CD14-positive monocyte (primary cell): ENCODE measurements at regions not wholly inside any gene's neighbourhood (a gene's known extent, or its start where the extent isn't known, plus 50 kb on each side); places are given as distances from the start of the nearest gene placed in this dataset.

Experiments used
- DNase-seq, 3 donors: peaks; one replicate each; pipeline ENCODE4 v3.0.0-alpha.2; 2011 to 2022
- H2AFZ ChIP-seq: 2 replicates; pipeline ENCODE4 v1.6.0; 2012; ENCODE audit warnings: mild to moderate bottlenecking, low read depth, low read length, inconsistent platforms; ENCODE audit not compliant: insufficient read depth, poor library complexity, severe bottlenecking
- H3K27ac ChIP-seq, 2 donors: 1 replicate in 1 of 2; 2 replicates in 1 of 2; pipeline ENCODE4 v1.5.1; 2012 to 2013; ENCODE audit warnings: low read length in 2 of 2, control low read depth in 1 of 2, inconsistent platforms in 1 of 2, low read depth in 1 of 2, mild to moderate bottlenecking in 1 of 2
- H3K27me3 ChIP-seq, 2 donors: one replicate each; pipeline versions ENCODE4 v1.6.0 to v1.6.1; 2011 to 2013; ENCODE audit warnings: low read length in 2 of 2; ENCODE audit not compliant: control insufficient read depth in 2 of 2, insufficient read depth in 2 of 2
- H3K36me3 ChIP-seq, 2 donors: replicated peaks in 1 of 2; 1 replicate in 1 of 2; 2 replicates in 1 of 2; pipeline versions ENCODE4 v1.5.1 to v1.6.1; 2012 to 2013; ENCODE audit warnings: low read length in 2 of 2, control low read depth in 1 of 2, inconsistent platforms in 1 of 2, mild to moderate bottlenecking in 1 of 2; ENCODE audit not compliant: insufficient read depth in 2 of 2, control insufficient read depth in 1 of 2
- H3K4me1 ChIP-seq, 2 donors: 1 replicate in 1 of 2; 2 replicates in 1 of 2; pipeline versions ENCODE4 v1.5.1 to v1.6.1; 2012 to 2013; ENCODE audit warnings: low read length in 2 of 2, control low read depth in 1 of 2, inconsistent platforms in 1 of 2, mild to moderate bottlenecking in 1 of 2, moderate library complexity in 1 of 2; ENCODE audit not compliant: insufficient read depth in 2 of 2, control insufficient read depth in 1 of 2
- H3K4me2 ChIP-seq: replicated peaks from 2 replicates; pipeline ENCODE3; 2012; ENCODE audit warnings: low read length, moderate library complexity, mild to moderate bottlenecking; ENCODE audit not compliant: poor library complexity, severe bottlenecking; ENCODE audit errors: extremely low read depth
- H3K4me3 ChIP-seq, 3 experiments: fragments of 200-600 bp in 1 of 3; sonication (generic) in 1 of 3; replicated peaks in 1 of 3; 1 replicate in 2 of 3; 2 replicates in 1 of 3; pipeline ENCODE4 v1.5.1; 2011 to 2013; ENCODE audit warnings: low read length in 3 of 3, mild to moderate bottlenecking in 3 of 3, control low read depth in 2 of 3, low read depth in 2 of 3, inconsistent platforms in 1 of 3, moderate library complexity in 1 of 3
- H3K79me2 ChIP-seq: 2 replicates; pipeline ENCODE4 v1.6.0; 2012; ENCODE audit warnings: mild to moderate bottlenecking, control low read depth, inconsistent platforms, low read length, moderate library complexity; ENCODE audit not compliant: insufficient read depth
- H3K9ac ChIP-seq: 2 replicates; pipeline ENCODE4 v1.6.0; 2017; ENCODE audit warnings: low read length, mild to moderate bottlenecking; ENCODE audit not compliant: insufficient read depth, poor library complexity, severe bottlenecking
- H3K9me3 ChIP-seq, 2 donors: replicated peaks in 1 of 2; 1 replicate in 1 of 2; 2 replicates in 1 of 2; pipeline versions ENCODE4 v1.5.1 to v1.6.1; 2012 to 2013; ENCODE audit warnings: low read length in 2 of 2, control low read depth in 1 of 2; ENCODE audit not compliant: control insufficient read depth in 1 of 2, insufficient read depth in 1 of 2
- H4K20me1 ChIP-seq: 2 replicates; pipeline ENCODE4 v1.6.0; 2012; ENCODE audit warnings: mild to moderate bottlenecking, low read length, control low read depth, moderate library complexity; ENCODE audit not compliant: insufficient read depth
- H3K27ac Mint-ChIP-seq, 7 donors: one replicate each; pipeline ENCODE4 v1.8.0; 2020; ENCODE audit warnings: mild to moderate bottlenecking in 7 of 7, mixed read lengths in 7 of 7, moderate library complexity in 6 of 7, inconsistent platforms in 2 of 7
- H3K27me3 Mint-ChIP-seq, 3 donors: one replicate each; pipeline ENCODE4 v1.8.0; 2021 to 2022; ENCODE audit warnings: low read depth in 3 of 3, mild to moderate bottlenecking in 3 of 3, mixed read lengths in 3 of 3, moderate library complexity in 3 of 3, inconsistent platforms in 1 of 3
- H3K36me3 Mint-ChIP-seq, 2 donors: one replicate each; pipeline ENCODE4 v1.8.0; 2020; ENCODE audit warnings: mixed read lengths in 2 of 2, inconsistent platforms in 1 of 2, mild to moderate bottlenecking in 1 of 2
- H3K4me1 Mint-ChIP-seq: one replicate; pipeline ENCODE4 v1.8.0; 2020; ENCODE audit warnings: mild to moderate bottlenecking, mixed read lengths
- H3K4me3 Mint-ChIP-seq, 2 donors: one replicate each; pipeline ENCODE4 v1.8.0; 2020; ENCODE audit warnings: mild to moderate bottlenecking in 2 of 2, mixed read lengths in 2 of 2, moderate library complexity in 1 of 2
- H3K9me3 Mint-ChIP-seq, 7 donors: one replicate each; pipeline ENCODE4 v1.8.0; 2020 to 2022; ENCODE audit warnings: mixed read lengths in 7 of 7, mild to moderate bottlenecking in 6 of 7, moderate library complexity in 6 of 7, inconsistent platforms in 2 of 7
- WGBS: methylation state at CpG from one replicate; pipeline ENCODE4 v1.1.5; 2013; ENCODE audit warnings: missing lambda C conversion rate; ENCODE audit not compliant: insufficient coverage; 5-methylcytosine and 5-hydroxymethylcytosine counted together
- intact Hi-C, 2 donors: fragments of 100-400 bp; cut with micrococcal nuclease; formaldehyde crosslinking; loops; one replicate each; pipeline versions ENCODE4 v1.15.0 to v1.15.1; 2023
- TF ChIP-seq, protein P1 (sequence below): fragments of 200-600 bp; IDR thresholded peaks from one replicate; pipeline ENCODE4 v1.8.0; 2022; ENCODE audit warnings: antibody characterized with exemption, mild to moderate bottlenecking

DNA sequence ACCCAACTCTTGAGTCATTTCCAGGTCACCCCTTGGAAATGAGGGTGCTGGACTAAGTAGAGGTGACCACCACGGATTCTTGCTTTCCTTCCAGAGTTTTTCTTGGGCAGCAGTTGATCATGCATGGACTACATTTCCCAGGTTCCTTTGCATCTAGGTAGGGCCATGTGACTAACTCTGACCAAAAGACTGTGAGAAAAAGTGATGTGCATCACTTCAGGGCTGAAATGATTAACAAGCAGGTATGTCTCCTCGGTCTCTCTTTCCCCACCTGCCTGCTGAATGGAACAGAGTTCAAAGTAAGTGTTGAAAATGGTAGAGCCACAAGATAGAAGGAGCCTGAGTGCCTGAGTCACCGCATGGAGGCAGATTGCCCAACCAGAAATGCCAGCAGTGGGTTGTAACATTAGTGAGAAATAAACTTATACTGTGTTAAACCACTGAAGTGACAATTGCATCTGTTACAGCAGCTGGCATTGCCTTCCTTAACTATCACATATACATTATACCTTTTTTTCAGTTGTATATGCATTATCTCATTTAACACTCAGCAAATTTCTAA lies 113.5 kb downstream of the MN1 start:
- H3K4me2 ChIP-seq, result no peak overlapping the region
- Mint-ChIP-seq H3K4me1 (no peaks in the 10 kb centered on the region), H3K27ac (no peak overlapping the region), H3K4me3 (no peak overlapping the region), H3K36me3 (no peaks in the 10 kb centered on the region), H3K9me3 (peaks cover 3 to 12% (median 9%) of the 10 kb centered on the region in 7 donors), H3K27me3 (peaks cover 0 to 3% (median 0%) of the 10 kb centered on the region in 3 donors)
- no peak overlapping the region for H3K27ac ChIP-seq
- no peak overlapping the region for H3K4me3 ChIP-seq
- H3K9ac ChIP-seq, result no peak overlapping the region
- no peaks in the 10 kb centered on the region for H3K79me2 ChIP-seq
- H3K36me3 ChIP-seq, result no peaks in the 10 kb centered on the region
- 80% methylated on average over 1 of the region's 3 CpGs for WGBS
- no peaks in the 10 kb centered on the region for H3K4me1 ChIP-seq
- no peak for DNase-seq
- TF ChIP-seq, protein P1, sequence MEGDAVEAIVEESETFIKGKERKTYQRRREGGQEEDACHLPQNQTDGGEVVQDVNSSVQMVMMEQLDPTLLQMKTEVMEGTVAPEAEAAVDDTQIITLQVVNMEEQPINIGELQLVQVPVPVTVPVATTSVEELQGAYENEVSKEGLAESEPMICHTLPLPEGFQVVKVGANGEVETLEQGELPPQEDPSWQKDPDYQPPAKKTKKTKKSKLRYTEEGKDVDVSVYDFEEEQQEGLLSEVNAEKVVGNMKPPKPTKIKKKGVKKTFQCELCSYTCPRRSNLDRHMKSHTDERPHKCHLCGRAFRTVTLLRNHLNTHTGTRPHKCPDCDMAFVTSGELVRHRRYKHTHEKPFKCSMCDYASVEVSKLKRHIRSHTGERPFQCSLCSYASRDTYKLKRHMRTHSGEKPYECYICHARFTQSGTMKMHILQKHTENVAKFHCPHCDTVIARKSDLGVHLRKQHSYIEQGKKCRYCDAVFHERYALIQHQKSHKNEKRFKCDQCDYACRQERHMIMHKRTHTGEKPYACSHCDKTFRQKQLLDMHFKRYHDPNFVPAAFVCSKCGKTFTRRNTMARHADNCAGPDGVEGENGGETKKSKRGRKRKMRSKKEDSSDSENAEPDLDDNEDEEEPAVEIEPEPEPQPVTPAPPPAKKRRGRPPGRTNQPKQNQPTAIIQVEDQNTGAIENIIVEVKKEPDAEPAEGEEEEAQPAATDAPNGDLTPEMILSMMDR, result no peak
- H2AFZ ChIP-seq, result no peak overlapping the region
- intact Hi-C loops, result loop anchor here in 1 of 2 donors (5.0 kb wide), 1 partner anchor 59 kb away; no protein-coding TSS in a partner anchor
- H4K20me1 ChIP-seq, result no peaks in the 10 kb centered on the region
- peaks cover 5 to 9% of the 10 kb centered on the region in 2 donors for H3K9me3 ChIP-seq
- H3K27me3 ChIP-seq, result no peaks in the 10 kb centered on the region

DNA sequence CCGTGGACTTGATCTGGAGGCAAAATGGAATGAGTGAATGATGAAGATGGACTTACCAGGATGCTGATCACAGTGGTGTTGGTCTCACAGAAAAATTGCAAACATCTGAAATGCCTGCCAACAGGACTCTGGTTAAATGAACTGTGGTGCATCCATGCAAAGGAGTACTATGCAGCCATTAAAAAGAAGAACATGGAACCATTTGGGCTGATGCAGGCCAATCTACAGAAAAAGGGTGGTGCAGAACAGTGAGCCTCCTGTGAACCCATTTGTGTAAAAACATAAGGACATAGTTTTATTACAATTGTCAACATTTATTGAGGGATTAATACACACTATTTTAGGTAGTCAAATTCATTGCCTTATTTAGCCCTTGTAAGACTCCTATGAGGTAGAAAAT lies 111.9 kb downstream of the MN1 start:
- H3K9me3 Mint-ChIP-seq, result peaks cover 3 to 12% (median 9%) of the 10 kb centered on the region in 7 donors
- no peak overlapping the region for H3K4me3 Mint-ChIP-seq
- TF ChIP-seq, protein P1, result no peak
- no peak overlapping the region for H2AFZ ChIP-seq
- no peak overlapping the region for H3K9ac ChIP-seq
- H3K27me3 ChIP-seq, result no peaks in the 10 kb centered on the region
- no peaks in the 10 kb centered on the region for H3K4me1 ChIP-seq
- peaks cover 2 to 3% (median 2%) of the 10 kb centered on the region in 3 donors for H3K27me3 Mint-ChIP-seq
- H3K36me3 ChIP-seq, result no peaks in the 10 kb centered on the region
- H3K27ac Mint-ChIP-seq, result no peak overlapping the region
- no peaks in the 10 kb centered on the region for H3K36me3 Mint-ChIP-seq
- intact Hi-C loops, result loop anchor here in 1 of 2 donors (5.0 to 10.0 kb wide), 2 partner anchors 58 to 115 kb away; partner anchors contain the start of gene MN1
- H3K4me1 Mint-ChIP-seq, result no peaks in the 10 kb centered on the region
- no peaks in the 10 kb centered on the region for H4K20me1 ChIP-seq
- no peak overlapping the region for H3K27ac ChIP-seq
- H3K79me2 ChIP-seq, result no peaks in the 10 kb centered on the region
- no CpG with 5 or more reads among the region's 1 CpG for WGBS
- peaks cover 5 to 9% of the 10 kb centered on the region in 2 donors for H3K9me3 ChIP-seq
- H3K4me2 ChIP-seq, result no peak overlapping the region
- no peak overlapping the region for H3K4me3 ChIP-seq
- no peak for DNase-seq
